Glomerular visceral epithelial cell (primary cell): ENCODE measurements at regions not wholly inside any gene's neighbourhood (a gene's known extent, or its start where the extent isn't known, plus 50 kb on each side); places are given as distances from the start of the nearest gene placed in this dataset.
"Not testable (repeated sequence)": the region's sequence is repeated elsewhere in the genome, so short reads cannot be mapped to it uniquely, and the experiment has no call there.

Source experiments
- DNase-seq: peaks from one replicate; pipeline ENCODE4 v3.0.0-alpha.2; 2016; ENCODE audit errors: extremely low spot score

DNA sequence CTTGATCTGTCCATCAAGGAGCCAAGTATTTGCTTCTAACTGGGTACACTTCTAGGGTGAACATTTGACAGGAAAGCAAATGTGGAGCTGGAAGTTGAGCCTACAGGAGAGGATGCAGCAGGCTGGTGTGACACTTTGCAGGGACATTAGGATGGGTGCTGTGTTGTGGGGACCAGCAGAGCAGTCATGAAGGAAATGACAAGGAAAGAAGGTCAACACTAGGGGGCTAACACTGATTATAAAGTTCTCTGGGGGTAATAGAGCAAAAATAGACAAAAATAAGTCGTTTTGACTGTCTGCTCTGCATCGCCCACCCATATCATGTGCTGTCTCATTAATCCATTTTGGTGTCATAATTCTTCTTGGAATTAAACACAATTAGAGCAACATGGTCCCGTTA is 652.4 kb downstream of the STK39 start:
- no peak for DNase-seq

DNA sequence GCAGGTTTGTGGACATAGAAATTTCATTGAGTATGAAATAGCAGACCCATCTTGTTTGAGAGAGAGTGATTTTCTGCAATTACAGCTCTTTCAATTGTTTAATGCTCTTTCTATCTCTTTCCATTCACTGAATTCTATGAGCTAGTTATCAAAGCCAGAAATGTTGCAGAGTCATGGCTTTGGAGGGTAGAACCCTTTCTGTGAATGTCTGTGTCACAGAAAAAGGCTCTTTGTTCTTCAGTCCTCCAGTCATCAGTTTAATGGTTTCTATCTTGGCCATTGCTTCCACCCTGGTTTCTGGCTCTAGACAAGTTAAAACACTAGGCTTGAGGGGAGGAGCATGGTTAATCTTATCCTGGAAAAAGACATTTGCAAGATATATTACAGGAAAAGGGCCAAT is 655.0 kb downstream of the STK39 start:
- DNase-seq: no peak

DNA sequence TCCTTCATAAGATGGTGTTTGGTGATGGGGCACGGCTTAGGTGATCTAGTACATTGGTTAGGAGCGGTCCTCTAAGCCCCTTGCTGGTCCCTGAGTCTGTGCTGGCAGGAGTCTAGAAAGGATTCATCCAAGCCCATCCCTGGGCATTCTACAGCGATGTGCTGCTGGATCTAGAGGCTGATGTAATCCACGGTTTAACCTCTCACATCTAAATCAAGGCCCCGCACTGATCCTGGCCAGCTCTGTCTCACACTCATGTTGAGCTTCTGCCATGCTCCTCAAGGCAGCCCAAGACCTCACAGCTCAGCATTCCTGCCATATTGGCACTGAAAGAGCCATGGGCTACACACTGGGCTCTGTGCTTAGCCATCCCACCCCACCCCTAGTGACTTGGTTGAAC is 664.8 kb downstream of the STK39 start:
- no peak for DNase-seq

DNA sequence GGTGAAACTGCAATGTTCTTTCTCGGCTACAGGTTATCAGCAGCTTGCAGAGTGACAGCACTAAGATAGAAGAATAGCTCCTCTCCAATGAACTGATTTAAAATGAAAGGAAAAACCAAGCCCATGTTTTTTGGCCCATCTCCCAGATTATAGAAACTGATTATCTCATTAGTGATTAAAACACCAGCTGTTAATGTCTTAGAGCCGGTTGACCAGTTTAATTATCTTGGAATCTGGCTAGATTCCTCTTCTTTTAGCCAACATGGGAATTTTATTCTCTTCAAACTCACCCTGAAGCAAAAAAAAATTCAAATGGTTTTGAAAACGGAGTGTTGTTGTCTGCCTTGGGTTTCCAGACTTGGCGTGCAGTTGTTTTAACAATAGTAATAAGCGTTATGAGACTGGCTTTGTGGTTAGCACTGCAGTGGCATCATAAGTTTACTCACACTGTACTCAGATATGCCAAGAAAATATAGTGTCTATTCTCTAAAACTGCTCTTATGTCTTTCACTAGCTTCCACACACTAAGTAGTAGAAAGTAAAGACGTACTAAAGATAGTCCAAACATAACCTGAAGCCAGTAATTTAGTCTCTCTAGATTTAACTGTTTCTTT is 665.3 kb downstream of the STK39 start:
- peak; percentile 54 for DNase-seq

GRCh38 chr2:167579826-167580225 is 667.6 kb downstream of the STK39 start:
- DNase-seq: no peak

GRCh38 chr2:167575276-167575675 is 672.1 kb downstream of the STK39 start:
- DNase-seq: no peak

DNA sequence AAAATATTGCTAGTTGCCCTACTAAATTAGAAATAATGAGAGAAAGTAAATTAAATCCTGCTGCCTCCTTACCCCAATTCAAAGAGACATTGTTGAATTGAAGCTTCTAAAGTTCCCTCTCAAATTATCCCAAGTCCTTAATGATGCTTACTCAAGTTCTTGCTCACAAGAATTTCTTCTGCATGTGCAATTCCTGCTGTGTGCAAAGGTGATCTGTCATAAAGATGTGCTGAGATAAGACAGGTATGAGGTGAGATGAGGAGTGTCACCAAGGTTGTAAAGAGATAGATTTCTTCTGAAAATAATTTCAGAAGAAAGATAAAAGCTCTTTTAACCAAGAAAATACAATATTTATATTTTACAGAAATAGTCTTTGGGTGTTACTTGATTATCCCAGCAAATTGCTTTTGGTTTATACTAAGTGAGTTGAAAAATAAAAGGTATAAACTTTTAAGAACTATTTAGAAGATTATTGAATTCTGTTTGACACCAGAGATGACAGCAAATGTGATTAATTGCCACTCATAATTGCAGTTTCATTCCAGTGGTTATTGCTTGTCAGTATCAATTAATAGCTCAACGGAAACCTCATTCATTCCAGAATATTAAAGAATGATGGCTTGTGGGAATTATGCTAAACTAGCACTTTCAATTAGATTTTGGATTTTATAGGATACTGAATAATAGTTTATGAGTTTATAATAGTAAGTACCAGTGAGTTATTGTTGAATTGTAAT is 674.3 kb downstream of the STK39 start:
- DNase-seq: no peak

GRCh38 chr2:167570370-167570769 is 677.0 kb downstream of the STK39 start:
- no peak for DNase-seq

DNA sequence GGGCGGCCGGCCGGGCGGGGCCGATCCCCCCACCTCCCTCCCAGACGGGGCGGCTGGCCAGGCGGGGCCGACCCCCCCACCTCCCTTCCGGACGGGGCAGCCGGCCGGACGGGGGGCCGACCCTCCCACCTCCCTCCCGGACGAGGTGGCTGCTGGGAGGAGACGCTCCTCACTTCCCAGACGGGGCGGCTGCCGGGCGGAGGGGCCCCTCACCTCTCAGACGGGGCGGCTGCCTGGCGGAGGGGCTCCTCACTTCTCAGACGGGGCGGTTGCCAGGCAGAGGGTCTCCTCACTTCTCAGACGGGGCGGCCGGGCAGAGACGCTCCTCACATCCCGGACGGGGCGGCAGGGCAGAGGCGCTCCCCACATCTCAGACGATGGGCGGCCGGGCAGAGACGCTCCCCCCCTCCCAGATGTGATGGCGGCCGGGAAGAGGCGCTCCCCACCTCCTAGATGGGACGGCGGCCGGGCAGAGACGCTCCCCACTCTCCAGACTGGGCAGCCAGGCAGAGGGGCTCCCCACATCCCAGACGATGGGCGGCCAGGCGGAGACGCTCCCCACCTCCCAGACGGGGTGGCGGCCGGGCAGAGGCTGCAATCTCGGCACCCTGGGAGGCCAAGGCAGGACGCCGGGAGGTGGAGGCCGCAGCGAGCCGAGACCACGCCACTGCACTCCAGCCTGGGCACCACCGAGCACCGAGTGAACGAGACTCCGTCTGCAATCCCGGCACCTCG is 675.8 kb downstream of the XIRP2 start:
- DNase-seq: not testable (repeated sequence)

DNA sequence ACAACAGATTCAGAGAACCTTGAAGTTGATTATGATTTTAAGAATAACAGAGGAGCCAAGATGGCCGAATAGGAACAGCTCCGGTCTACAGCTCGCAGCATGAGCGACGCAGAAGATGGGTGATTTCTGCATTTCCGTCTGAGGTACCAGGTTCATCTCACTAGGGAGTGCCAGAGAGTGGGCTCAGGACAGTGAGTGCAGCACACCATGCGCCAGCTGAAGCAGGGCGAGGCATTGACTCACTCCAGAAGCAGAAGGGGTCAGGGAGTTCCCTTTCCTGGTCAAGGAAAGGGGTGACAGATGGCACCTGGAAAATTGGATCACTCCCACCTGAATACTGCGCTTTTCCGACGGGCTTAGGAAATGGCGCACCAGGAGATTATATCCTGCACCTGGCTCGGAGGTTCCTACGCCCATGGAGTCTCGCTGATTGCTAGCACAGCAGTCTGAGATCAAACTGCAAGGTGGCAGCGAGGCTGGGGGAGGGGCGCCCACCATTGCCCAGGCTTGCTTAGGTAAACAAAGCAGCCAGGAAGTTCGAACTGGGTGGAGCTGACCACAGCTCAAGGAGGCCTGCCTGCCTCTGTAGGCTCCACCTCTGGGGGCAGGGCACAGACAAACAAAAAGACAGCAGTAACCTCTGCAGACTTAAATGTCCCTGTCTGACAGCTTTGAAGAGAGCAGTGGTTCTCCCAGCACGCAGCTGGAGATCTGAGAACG is 670.2 kb downstream of the XIRP2 start:
- DNase-seq: not testable (repeated sequence)

- no peak for DNase-seq
Observed at GRCh38 chr2:167555098-167555720, 666.9 kb downstream of the XIRP2 start.

GRCh38 chr2:167553635-167554034 is 665.4 kb downstream of the XIRP2 start:
- no peak for DNase-seq

DNA sequence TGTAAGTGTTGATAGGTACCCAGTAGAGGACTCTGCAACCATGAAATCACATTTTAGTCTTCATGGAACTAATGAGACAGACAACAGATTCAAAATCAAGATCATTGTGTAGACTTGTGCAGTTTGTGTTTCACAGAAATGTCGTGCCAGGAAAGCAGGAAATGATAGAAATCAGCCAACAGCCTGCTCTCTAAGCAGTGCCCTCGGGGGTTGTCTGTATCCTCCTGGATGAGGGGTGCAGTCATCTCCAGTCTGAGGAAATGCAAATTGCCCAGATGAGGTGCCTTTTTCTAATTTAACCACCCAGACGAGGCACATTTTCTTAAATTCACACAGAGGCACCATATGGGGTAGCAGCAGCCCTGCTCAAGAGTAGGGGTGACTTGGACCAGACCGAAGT is 663.1 kb downstream of the XIRP2 start:
- DNase-seq: no peak

DNA sequence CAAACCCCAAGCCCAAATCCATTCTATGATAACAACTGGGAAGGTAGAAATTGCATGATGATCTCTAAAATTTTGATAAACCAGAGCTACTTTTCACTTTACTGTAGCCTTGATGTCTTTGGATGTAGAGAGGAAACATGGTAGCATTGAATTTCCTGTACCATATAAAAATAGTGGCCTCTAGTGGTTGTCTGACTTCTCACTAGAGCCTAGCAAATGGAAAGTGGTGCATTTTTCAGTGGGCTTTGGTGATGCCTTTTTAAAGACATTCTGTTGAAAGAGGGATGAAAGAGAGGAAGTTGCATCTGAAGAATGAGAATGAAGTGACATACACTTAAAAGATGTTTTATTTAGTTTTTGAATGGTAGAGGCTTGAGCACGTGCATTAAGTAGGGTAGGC is 662.2 kb downstream of the XIRP2 start:
- peak; percentile 20 for DNase-seq

GRCh38 chr2:167548396-167548795 is 660.1 kb downstream of the XIRP2 start:
- DNase-seq: no peak

GRCh38 chr2:167544602-167545001 is 656.3 kb downstream of the XIRP2 start:
- no peak for DNase-seq

DNA sequence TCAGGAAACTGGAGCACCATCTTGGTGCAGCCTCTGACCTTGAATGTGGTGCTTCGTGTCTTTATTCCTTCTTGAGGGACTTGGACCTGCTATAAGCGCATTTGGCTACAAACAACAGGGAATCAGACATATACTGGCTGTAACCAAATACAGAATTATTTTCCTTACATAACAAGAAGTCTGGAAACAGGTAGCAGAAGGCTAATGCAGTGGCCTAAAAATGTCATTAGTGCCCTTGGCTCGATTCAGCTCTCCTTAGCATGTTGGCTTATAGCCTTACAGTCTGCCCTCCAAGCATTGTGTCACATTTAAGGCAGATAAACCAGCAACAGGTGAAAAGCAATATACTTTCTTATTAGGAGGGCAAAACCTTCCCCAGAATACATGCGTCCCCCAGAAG is 655.4 kb downstream of the XIRP2 start:
- DNase-seq: no peak

DNA sequence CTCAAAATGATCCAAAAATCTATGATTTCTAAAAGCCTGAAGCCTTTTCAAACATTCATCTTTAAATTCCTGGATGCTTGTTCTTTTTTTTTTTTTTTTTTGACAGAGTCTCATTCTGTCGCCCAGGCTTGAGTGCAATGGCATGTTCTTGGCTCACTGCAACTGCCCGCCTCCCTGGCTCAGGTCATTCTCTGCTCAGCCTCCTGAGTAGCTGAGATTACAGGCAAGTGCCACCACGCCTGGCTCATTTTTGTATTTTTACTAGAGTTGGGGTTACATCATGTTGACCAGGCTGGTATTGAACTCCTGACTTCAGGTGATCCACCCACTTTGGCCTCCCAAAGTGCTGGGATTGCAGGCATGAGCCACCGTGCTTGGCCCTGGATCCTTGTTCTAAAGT is 649.5 kb downstream of the XIRP2 start:
- no peak for DNase-seq

- DNase-seq: no peak
Observed at GRCh38 chr2:167534443-167534842, 646.2 kb downstream of the XIRP2 start.

- DNase-seq: no peak
Observed at GRCh38 chr2:167524786-167525185, 636.5 kb downstream of the XIRP2 start.

DNA sequence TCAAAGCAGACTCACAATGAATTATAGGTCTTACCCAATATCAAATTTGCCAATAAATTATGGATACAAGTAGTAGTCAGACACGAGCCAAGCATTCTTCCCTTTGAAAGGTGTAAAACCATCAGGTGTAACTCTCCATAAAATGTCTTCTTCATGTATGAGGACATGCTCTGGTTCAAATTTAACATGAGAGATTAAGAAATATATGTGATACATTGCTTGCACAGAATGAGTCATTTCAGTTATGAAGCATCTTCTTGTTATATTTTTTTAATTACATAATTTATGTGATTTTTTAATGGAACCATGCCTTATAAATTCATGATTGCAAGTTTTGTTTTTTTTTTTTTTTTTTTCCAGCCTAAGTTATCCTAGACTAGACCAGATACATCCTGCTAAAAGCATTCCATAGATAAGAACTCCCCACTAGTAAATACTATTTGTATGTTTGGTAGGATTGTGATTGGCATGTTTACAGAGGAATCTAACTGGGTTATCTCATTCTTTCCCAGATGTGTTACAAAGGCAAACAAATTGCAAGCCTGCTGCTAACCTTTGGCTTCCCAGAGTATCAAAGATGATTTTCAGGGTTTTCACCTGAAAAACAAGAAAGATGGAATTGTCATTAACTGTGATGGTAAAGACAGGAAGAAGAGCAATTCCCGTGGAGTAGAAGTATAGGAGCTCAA is 621.9 kb downstream of the XIRP2 start:
- no peak for DNase-seq
